ENCODE measurements at regions not wholly inside any gene's neighbourhood (a gene's known extent, or its start where the extent isn't known, plus 50 kb on each side); places are given as distances from the start of the nearest gene placed in this dataset.

GRCh38 chr11:120032766-120033390, 105.0 kb downstream of the TRIM29 start:
- no peak for DNase-seq

GRCh38 chr11:120031612-120032600, 106.0 kb downstream of the TRIM29 start:
- DNase-seq = no peak

GRCh38 chr11:120031156-120031555, 106.8 kb downstream of the TRIM29 start:
- DNase-seq = no peak

GRCh38 chr11:120030411-120030810, 107.5 kb downstream of the TRIM29 start:
- no peak for DNase-seq

- no peak for DNase-seq
These were observed 108.6 kb downstream of the TRIM29 start for GRCh38 chr11:120029321-120029720.

- no peak for DNase-seq
These were observed 109.0 kb downstream of the TRIM29 start for GRCh38 chr11:120028897-120029258.

GRCh38 chr11:120028181-120028896, 109.6 kb downstream of the TRIM29 start:
- DNase-seq = no peak

- no peak for DNase-seq
These were observed 110.2 kb downstream of the TRIM29 start for GRCh38 chr11:120027546-120028180.

GRCh38 chr11:120025606-120026335, 112.1 kb downstream of the TRIM29 start:
- no peak for DNase-seq

GRCh38 chr11:120024586-120024985, 113.3 kb downstream of the TRIM29 start:
- DNase-seq = no peak

- DNase-seq = no peak
These were observed 113.9 kb downstream of the TRIM29 start for GRCh38 chr11:120024046-120024445.

- no peak for DNase-seq
These were observed 114.4 kb downstream of the TRIM29 start for GRCh38 chr11:120023551-120023950.

- no peak for DNase-seq
These were observed 114.8 kb downstream of the TRIM29 start for GRCh38 chr11:120023120-120023519.

GRCh38 chr11:120022617-120023016, 115.3 kb downstream of the TRIM29 start:
- DNase-seq = no peak

GRCh38 chr11:120021978-120022377, 115.9 kb downstream of the TRIM29 start:
- DNase-seq = no peak

GRCh38 chr11:120021391-120021953, 116.4 kb downstream of the TRIM29 start:
- no peak for DNase-seq

GRCh38 chr11:120020981-120021380, 116.9 kb downstream of the TRIM29 start:
- DNase-seq = no peak

GRCh38 chr11:120020486-120020885, 117.4 kb downstream of the TRIM29 start:
- no peak for DNase-seq

GRCh38 chr11:120019191-120019590, 118.7 kb downstream of the TRIM29 start:
- DNase-seq = no peak

GRCh38 chr11:120017582-120018150, 120.2 kb downstream of the TRIM29 start:
- no peak for DNase-seq

Measured in NCI-H1930 (cell line).